CMK (cell line): ENCODE measurements at regions not wholly inside any gene's neighbourhood (a gene's known extent, or its start where the extent isn't known, plus 50 kb on each side); places are given as distances from the start of the nearest gene placed in this dataset.
"Not testable (repeated sequence)": the region's sequence is repeated elsewhere in the genome, so short reads cannot be mapped to it uniquely, and the experiment has no call there.

ENCODE experiments used
- DNase-seq: peaks from one replicate; pipeline ENCODE4 v3.0.0-alpha.2; 2010; ENCODE audit warnings: low read depth

DNA sequence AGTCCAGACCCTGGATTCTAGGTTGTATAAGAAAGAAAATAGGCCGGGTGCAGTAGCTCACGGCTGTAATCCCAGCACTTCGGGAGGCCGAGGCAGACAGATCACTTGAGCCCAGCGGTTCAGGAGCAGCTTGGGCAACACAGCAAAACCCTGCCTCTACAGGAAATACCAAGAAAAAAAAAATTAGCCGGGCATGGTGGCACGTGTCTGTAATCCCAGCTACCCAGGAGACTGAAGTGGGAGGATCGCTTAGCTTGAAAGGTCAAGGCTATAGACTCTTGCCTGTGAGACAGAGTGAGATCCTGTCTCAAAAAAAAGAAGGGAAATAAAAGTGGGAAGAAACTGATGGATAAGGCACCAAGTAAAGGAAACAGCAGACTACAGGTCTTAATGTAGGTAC is 287.9 kb upstream of the KLF14 start:
- no peak for DNase-seq

DNA sequence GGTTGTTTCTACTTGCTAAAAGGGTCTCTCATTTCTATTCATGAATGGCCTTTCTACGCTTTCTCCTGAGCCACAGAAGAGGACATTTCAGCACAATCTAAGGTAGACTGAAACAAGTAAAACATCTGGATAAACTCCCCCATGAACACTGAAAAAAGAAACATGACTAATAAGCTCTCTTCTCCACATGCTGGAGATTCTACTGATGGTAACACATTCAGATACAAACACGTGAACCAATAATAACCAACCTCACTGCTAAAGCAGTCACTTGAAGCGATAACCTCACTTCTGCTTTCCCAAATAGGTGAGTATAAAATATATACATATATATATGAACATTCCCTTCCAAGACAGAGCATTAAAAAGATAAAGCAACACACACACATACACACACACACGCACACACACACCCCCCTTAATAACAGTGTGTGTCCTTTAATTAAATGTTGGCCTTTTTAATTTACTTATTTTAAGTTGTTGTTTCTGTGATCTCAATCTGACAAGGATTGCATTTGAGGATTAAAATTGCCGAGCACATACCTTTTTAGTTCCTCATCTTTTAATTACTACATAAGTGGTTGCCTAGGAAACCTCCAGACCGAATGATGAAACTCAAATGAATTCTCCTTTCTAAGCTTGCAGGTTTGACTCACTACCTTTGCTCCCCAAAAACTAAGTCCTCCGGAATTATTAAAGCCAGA is 292.4 kb upstream of the KLF14 start:
- no peak for DNase-seq

DNA sequence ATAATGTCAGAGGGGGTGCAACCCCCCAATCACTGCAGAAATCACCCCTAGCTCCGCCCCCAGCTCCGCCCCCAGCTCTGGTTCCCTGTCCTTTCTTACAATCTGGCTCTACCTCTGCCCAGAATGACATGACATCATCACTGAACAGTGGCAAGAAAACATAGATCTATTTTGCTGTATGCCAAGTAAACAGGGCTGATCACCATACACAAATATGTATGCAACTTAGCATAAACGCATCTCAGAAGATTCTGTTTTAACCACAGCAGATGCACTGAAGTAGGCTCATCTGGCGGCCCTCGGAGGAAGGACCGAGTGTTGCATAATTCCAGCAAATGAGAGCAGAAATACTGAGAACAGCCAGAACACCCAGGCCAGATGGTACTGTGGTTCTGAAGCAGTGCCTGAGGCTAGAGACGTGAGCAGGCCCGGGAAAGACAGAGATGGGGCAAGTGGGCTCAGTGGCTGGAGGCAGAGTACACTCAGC is 293.3 kb upstream of the KLF14 start:
- DNase-seq = no peak

DNA sequence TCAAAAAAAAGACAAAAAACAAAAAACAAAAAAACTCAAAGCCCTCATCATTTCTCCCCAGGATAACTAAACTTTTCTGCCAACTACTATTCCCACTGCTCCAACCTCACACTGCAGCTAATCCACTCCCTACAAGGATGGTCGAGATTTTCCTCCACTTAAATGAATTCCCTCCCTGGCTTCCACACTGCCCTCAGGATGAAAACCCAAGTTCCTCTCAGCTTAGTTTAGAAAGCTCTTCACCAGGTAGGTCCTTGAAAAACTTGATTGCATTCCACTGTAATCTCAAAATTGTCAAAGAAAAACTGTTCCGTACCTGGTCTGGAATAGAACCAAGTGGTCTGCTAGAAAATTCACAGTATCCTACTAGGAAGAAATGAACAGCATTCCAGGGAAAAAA is 294.3 kb upstream of the KLF14 start:
- DNase-seq = no peak

DNA sequence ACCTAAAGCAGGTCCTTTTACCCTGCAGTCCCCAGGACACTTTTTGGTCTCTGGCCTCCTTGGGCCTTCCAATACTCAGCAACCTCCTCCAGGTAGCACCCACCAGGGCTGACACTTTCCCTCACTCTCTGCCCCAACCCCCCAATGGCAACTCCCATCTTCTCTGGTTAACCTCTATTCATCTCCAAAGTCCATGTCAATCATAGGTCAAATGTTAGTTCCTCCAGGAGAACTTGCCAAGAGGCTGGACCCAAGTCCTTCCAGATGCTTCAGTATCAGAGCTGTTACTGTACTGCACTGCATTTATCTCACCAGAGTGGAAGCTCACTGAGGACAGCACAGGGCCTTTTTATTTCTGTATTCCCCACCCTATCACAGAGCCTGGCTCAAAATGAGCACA is 295.0 kb upstream of the KLF14 start:
- DNase-seq = no peak

DNA sequence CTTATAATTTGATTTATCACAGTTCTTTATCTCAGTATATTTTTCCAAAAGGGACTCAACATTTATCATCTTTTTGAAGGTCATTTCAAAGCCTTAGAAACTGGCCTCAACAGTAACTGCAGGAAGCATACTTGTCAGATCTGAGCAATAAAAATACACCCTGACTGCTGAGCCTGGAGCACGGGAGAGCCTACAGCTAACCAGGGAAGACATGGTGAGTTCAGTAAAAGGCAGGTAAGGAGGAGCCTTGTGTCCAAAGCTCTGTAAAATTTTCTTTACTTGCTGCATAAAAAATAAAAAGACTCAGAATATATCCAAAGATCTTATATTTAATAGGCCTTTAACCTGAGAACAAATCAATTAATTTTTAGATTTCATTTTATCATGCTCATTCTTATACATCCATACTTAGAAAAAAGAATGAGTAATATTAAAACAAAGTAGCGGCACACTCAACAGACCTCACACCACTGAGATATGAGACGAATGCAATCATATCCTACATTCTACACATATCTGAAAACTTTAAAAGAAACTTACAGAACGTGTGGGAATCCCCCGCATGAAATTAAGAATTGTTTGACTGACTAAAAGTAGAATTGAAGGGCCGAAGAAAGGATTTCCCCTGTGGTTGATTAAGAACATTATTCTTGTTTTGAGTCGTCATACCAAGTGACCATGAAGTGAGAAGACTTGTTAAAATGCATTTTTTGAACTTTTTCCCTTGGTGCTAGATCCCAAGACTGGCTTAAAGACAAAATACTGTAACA is 296.4 kb upstream of the MKLN1 start:
- DNase-seq = no peak

DNA sequence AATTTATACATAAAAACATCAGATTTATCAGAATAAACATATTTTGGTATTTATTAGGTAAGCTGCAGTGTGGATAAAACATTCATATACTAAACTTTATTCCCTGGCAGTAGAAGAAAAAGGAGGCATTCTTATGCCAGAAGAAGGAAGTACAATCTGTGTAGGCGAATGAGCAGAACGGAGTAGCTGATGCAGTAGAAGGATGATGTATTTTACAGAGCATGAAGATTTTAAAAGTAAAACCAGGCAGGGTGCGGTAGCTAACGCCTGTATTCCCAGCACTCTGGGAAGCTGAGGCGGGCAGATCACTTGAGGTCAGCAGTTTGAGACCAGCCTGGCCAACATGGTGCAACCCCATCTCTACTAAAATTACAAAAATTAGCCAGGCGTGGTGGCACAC is 294.9 kb upstream of the MKLN1 start:
- DNase-seq = no peak

DNA sequence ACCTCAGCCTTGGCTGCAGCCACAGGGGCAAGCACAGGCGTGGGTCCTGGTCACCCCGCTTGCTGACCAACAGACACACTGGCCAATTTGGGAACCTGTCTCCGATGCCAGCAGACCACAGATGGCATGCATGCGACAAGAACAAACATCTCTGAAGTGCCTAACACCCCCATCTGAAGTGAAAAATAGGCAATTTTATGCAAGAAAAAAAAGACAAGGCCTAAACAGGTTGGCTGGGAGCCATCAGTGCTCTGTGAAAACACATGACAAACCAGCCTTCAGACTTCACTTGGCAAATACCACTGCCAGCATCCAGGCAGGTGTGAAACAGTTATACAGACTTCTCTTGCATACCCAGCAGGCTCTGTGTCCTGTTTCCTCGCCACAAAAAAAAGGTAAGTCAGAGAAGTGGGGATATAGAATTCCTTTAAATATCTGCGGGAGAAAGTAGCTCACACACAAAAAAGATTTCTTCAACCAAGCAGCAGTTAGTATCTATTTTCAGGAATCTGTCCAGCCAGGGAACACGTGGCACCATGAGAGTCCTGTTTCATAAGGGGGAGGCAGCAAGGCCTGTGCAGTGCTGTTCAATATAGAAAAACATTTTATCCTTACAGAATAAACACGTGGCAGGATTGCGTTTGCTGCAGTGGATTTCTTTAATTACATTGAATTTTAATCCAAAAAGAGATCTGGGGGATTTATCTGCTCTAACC is 293.4 kb upstream of the MKLN1 start:
- DNase-seq = no peak

DNA sequence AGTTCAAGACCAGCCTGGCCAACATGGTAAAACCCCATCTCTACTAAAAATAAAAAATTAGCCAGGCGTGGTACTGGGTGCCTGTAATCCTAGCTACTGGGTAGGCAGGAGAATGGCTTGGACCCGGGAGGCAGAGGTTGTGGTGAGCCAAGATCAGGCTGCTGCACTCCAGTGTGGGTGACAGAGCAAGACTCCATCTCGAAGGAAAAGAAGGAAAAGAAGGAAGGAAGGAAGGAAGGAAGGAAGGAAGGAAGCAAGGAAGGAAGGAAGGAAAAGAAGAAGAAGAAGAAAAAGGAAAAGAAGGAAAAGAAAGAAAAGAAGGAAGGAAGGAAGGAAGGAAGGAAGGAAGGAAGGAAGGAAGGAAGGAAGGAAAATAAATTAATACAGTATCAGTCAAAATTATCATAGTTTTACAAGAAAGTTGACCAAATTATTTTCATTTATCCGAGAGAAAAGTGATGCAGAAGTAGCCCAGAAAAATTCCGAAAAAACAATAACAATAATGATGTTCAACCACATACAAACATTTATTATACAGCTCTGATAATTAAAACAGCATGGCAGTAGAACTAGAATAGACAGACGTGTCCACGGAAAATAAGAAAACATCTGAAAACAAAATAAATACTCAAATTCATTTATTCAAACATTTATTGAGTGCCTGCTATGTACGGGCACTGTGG is 292.4 kb upstream of the MKLN1 start:
- DNase-seq = no peak

DNA sequence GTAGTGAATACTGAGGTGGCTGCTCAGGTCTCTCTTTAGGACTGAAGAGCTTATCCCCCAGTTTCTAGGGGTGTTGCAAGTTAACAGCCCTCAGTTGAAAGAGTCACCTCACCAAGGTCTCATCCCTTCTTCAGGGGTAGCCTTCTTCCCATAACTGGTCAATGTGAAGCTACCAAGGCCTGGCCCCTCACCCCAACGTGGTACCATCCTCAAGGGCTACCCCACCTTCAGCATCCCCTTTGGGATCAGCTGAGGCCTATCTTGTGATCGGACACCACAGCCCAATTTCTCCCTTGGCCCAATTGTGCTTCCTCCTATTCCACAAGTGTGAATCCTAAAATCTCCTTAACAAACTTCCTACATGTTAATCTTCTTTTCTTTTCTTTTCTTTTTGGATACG is 289.5 kb upstream of the MKLN1 start:
- no peak for DNase-seq

DNA sequence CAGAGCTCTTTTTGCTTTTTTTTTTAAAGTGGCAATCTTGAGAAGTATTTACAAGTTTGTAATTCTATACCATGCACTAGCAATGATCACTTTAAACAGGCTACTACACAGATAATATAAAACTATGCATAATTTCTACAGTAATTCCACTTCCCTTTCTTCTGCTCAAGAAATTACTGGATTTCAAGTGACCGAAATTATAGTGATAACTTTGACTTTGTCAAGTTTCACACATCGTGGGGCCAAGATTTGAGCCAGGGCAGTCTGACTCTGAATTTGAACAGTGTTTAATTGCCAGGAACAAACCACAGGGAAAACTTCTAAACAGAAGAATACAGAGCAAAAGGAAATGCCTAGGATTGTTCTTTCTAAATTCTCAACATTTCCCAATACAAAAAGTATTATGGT is 288.3 kb upstream of the MKLN1 start:
- no peak for DNase-seq

DNA sequence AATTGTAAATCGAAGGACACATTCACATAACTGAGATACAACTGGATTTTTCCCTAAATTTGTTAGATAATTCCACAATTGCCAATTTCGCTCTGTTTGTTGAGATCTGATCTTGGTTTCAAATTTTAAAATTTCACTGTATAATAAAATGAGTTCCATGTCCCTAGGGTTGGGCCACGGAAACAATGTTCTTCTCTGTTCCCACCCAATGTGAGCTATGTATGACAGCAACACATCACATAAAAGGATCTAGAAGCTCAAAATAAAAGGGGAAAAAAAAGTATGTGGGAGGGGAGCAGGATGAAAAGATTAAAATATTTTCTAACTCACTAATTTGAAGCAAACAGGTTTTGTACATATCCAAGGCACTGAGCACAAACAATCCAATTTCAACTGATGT is 287.8 kb upstream of the MKLN1 start:
- no peak for DNase-seq

DNA sequence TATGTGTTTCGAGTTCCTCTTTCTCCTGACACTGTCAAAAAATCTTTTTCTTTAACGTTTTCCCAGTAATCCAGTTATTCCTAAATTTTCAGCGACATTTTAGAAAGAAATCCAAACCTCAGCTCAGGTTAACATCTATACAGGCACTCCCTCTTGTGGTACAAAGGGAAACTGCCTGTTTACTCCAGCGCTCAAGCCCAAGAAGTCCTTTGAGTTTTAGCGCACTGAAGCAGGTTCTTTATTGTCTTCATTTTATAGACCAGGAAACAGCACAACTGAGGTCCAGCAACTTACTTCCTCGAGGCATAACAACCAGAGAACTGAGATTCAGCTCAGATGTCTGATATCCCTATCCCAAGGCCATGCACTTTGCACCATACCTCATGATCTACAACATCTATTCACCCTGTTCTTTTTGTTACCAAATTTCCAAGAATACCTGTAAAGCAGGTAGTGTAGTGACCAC is 287.2 kb upstream of the MKLN1 start:
- DNase-seq = no peak

DNA sequence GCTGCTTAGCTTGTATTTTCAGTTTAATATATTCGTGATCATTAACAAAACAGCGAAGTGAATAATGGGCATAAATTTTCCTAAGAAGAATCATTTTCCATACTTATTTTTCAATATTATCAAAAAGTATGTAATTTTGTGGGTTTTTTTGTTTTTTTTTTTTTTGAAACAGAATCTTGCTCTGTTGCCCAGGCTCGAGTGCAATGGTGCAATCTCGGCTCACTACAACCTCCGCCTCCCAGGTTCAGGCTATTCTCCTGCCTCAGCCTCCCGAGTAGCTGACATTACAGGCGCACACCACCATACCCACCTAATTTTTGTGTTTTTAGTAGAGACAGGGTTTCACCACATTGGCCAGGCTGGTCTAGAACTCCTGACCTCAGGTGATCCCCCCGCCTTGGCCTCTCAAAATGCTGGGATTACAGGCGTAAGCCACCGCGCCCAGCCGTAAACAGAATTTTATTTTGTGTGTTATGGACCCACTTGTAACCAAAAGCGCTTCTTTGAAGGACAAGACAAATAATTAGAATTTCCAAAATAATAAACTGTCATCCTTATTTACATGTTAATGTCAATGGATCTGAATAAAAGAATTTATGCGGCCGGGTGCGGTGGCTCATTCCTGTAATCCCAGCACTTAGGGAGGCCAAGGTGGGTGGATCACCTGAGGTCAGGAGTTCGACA is 286.5 kb upstream of the MKLN1 start:
- not testable (repeated sequence) for DNase-seq

DNA sequence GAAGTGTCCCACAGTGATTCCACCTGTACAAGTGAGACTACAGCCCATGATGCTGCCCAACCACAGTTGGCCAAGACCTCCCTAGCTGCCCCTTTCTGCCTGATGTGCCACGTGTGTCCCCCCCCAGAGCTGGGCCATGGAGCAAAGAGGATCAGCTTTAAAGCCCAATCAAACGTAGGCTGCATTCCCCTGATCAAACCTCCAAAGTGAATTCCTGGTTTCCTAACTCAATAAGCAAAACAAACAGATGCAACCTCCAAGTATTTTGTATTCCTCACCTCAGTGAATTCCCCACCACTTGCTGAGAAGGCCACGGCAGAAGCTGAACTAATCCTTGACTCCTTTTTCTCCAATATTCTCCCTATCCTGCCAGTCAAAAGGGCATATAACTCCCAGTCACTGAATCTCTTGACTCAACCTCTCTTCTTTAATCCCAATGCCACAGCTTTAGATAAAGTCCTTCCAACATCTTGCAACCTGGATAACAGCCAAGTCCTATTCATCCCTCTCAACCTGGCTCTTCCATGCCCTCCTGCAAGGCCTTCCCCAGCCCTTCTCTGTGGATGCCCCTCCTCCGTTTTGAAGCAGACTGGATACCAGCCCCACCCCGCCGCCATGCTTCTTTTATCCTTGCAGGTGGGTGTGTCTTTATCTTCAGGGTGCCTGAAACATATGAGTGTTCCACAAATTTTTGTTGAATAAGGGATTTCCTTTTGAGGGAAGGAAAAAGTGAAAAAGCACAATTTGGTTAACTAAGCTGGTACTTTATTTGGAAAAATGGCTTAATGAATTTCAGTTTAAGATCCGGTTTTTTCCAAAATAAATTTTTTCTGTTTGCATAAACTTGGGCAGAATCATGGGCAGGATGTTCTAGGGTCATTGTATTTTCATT is 285.2 kb upstream of the MKLN1 start:
- DNase-seq = no peak

DNA sequence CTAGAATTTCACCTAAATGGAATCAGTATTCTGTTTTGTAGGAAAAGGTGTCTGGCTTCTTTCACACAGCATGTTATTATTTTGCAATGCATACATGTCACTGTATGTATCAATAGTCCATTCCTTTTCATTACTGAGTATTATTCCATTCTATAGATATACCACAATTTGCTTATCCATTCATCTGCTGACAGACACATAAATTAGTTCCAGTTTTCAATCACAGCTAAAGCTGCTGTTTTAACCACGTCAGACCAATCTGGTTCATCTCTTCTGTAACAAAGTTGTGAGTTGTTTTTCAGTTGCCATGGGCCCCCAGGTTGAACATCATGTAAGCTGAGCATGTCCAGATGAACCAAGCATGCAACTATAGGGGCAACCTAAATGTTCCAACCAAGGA is 282.1 kb upstream of the MKLN1 start:
- DNase-seq = no peak

DNA sequence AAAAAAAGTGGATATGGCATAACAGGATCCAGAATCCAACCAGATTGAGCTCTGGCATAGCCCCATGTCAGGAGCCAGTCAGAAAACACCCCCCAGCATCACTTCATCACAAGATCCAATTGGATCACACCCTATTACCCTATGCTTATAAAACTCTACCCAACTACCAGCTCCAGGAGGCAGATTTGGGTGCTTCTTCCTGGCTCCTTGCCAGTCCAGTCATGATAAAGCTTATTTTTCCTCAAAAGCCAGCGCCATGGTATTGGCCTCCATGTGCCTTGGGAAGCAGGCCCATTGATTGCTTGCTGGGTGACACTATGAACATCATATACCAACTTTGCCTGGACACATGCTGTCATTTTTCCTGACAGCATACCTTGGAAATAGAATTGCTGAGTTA is 281.4 kb upstream of the MKLN1 start:
- no peak for DNase-seq

DNA sequence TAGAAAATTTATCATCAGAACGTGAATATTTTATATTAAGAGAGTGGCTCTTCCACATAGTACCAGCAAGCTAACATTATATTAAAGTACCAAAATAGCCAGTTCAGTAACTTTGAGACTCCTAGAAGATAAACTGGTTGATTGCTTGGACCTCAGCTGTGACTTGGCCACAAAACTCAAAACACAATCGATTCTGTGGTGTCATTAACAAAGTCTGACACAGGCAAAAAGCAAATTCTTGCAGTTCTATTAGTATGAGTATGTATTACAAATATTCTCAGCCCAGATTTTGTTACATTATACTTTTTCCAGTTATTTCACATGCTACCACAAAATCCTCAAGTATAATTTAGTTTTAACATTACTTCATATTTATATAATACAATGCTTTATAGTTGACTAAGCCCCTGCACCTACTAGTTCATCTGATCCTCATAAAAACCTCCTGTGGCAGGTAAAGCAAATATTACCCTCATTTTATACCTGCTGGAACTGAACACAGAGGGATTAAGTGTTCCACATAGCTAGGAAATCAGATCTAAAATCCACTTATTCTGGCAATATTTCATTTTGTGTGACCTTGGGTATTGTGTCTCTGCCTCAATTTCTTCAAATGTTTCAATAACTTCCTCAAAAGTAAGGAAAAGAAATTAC is 279.9 kb upstream of the MKLN1 start:
- no peak for DNase-seq

DNA sequence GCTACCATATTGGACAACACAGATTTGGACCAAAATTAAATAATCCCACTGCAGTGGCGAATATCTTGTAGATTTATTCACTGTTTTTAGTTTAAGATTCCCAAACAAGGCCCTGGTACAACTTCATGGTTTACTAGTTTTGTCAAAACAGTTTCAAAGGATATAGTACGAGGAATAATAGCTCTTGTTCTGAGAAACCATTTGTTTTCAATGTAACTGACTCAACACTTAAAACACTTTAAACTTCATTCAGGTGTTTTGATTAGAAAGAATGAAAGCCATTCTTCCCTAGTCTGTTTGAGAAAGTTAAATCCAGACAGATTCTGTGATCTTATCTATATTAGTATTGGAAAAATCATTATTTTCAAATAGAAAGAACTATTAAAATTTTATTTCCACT is 276.4 kb upstream of the MKLN1 start:
- DNase-seq = no peak

DNA sequence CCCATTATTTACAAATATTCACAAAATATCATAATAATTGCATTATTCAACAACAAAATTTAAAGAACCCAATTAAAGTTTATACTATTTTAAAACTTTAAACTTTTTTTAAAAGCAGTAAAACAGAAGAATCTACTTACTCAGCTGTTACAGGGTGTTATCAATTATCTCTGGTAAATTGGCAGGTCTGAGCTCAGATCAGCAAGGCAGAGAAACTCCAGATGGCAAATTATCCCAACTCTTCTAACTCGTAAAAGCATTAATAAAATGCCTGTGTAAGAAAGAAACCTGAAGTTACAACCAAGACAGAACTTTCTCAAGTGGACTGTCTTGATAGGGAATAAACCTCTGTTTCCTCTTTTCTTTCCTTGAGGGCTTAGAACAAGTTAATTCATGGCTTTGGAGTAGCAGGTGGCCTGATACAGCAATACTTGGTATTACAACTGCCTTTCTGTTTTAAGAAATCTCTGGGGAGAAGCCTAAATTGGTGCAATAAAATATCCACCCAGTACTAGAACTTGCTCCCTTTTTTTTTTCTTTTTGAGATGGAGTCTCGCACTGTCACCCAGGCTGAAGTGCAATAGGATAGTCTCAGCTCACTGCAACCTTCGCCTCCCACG is 275.3 kb upstream of the MKLN1 start:
- DNase-seq = no peak
